Lower lobe of right lung (tissue), 2 donors: ENCODE measurements at regions not wholly inside any gene's neighbourhood (a gene's known extent, or its start where the extent isn't known, plus 50 kb on each side); places are given as distances from the start of the nearest gene placed in this dataset.

Experiments used
- ATAC-seq, 2 donors: fragments of 200-7000 bp; cut with Tn5 transposase; one replicate each; pipeline ENCODE4 v1.9.1; 2020 to 2022; ENCODE audit warnings: mild to moderate bottlenecking in 2 of 2, moderate library complexity in 2 of 2
- DNase-seq: peaks from one replicate; pipeline ENCODE4 v3.0.0-alpha.2; 2020
- H3K27ac ChIP-seq: fragments of 200-600 bp; one replicate; pipeline ENCODE4 v1.8.0; 2022
- H3K27me3 ChIP-seq: fragments of 200-600 bp; one replicate; pipeline ENCODE4 v1.8.0; 2022; ENCODE audit warnings: low read depth
- H3K36me3 ChIP-seq: fragments of 200-600 bp; one replicate; pipeline ENCODE4 v1.8.0; 2022; ENCODE audit warnings: mild to moderate bottlenecking
- H3K4me1 ChIP-seq: fragments of 200-600 bp; one replicate; pipeline ENCODE4 v1.8.0; 2022
- H3K4me3 ChIP-seq: fragments of 200-600 bp; one replicate; pipeline ENCODE4 v1.8.0; 2022; ENCODE audit warnings: mild to moderate bottlenecking
- H3K9me3 ChIP-seq: fragments of 200-600 bp; one replicate; pipeline ENCODE4 v1.8.0; 2022
- CTCF ChIP-seq: fragments of 200-600 bp; IDR thresholded peaks from one replicate; pipeline ENCODE4 v1.8.0; 2022; ENCODE audit warnings: antibody characterized with exemption, mild to moderate bottlenecking
- intact Hi-C: fragments of 100-400 bp; cut with DNase I; formaldehyde crosslinking; loops from one replicate; pipeline ENCODE4 v1.11.0; 2022
- donor health status: DM: no; HTN: yes; CAD: no; lungs with severe emphysema.

- H3K27ac ChIP-seq: no peak overlapping the region
- H3K4me1 ChIP-seq: no peaks in the 10 kb centered on the region
- H3K36me3 ChIP-seq: no peaks in the 10 kb centered on the region
- TF ChIP-seq CTCF: no peak
- ATAC-seq (no peak), DNase-seq (no peak)
- no peak overlapping the region for H3K4me3 ChIP-seq
- no peaks in the 10 kb centered on the region for H3K27me3 ChIP-seq
- intact Hi-C loops: no loop called here
- H3K9me3 ChIP-seq: no peaks in the 10 kb centered on the region
Observed at GRCh38 chr5:145543968-145544367, 291.2 kb downstream of the PRELID2 start.

GRCh38 chr5:145540375-145540774 is 294.8 kb downstream of the PRELID2 start:
- Histone ChIP-seq H3K4me3 (no peak overlapping the region), H3K9me3 (peaks cover 13% of the 10 kb centered on the region), H3K36me3 (no peaks in the 10 kb centered on the region), H3K27me3 (no peaks in the 10 kb centered on the region), H3K27ac (no peak overlapping the region), H3K4me1 (no peaks in the 10 kb centered on the region)
- intact Hi-C loops: no loop called here
- DNase-seq (no peak), ATAC-seq (no peak)
- TF ChIP-seq CTCF: no peak

- ATAC-seq: no peak
Observed at GRCh38 chr5:145539201-145539600, 295.9 kb downstream of the PRELID2 start.

GRCh38 chr5:145536133-145536532 is 299.0 kb downstream of the PRELID2 start:
- no peaks in the 10 kb centered on the region for H3K27me3 ChIP-seq

More at GRCh38 chr5:145539201-145539600, 295.9 kb downstream of the PRELID2 start:
- no peaks in the 10 kb centered on the region for H3K36me3 ChIP-seq
- H3K4me1 ChIP-seq: no peaks in the 10 kb centered on the region
- intact Hi-C loops: no loop called here
- H3K27ac ChIP-seq: no peak overlapping the region
- no peak for TF ChIP-seq CTCF
- H3K27me3 ChIP-seq: no peaks in the 10 kb centered on the region
- H3K4me3 ChIP-seq: no peak overlapping the region
- no peak for DNase-seq
- peaks cover 13% of the 10 kb centered on the region for H3K9me3 ChIP-seq

GRCh38 chr5:145531038-145531734 is 304.0 kb downstream of the PRELID2 start:
- Histone ChIP-seq H3K4me3 (no peak overlapping the region), H3K4me1 (no peaks in the 10 kb centered on the region), H3K27ac (no peak overlapping the region), H3K27me3 (no peaks in the 10 kb centered on the region), H3K36me3 (no peaks in the 10 kb centered on the region), H3K9me3 (peaks cover 3% of the 10 kb centered on the region)
- no peak for TF ChIP-seq CTCF
- intact Hi-C loops: no loop called here
- peak in 1 of 2 donors; percentile 39 for ATAC-seq
- DNase-seq: no peak

More at GRCh38 chr5:145536133-145536532, 299.0 kb downstream of the PRELID2 start:
- Histone ChIP-seq H3K36me3 (no peaks in the 10 kb centered on the region), H3K9me3 (peaks cover 13% of the 10 kb centered on the region), H3K4me1 (no peaks in the 10 kb centered on the region), H3K27ac (no peak overlapping the region), H3K4me3 (no peak overlapping the region)
- DNase-seq: no peak
- TF ChIP-seq CTCF: no peak
- ATAC-seq: no peak
- intact Hi-C loops: no loop called here
